ENCODE measurements at regions not wholly inside any gene's neighbourhood (a gene's known extent, or its start where the extent isn't known, plus 50 kb on each side); places are given as distances from the start of the nearest gene placed in this dataset.

GRCh38 chr4:41820473-41820872 lies 71.9 kb upstream of the PHOX2B start:
- TF ChIP-seq CTCF (IDR thresholded peaks at IDR 0.05; ENCODE audit: low read depth, low read length, poor library complexity, severe bottlenecking) (no peak), EZH2phosphoT487 (IDR thresholded peaks at IDR 0.05; ENCODE audit: borderline replicate concordance, low read length) (no peak)

All from DOHH2 (cell line).